GM12878 (cell line): ENCODE measurements at regions not wholly inside any gene's neighbourhood (a gene's known extent, or its start where the extent isn't known, plus 50 kb on each side); places are given as distances from the start of the nearest gene placed in this dataset.

ENCODE experiments used
- ATAC-seq: fragments of 200-7000 bp; cut with Tn5 transposase; 3 replicates; pipeline ENCODE4 v1.9.1; 2020; ENCODE audit warnings: mild to moderate bottlenecking, moderate library complexity
- BruUV-seq: library from RNA; stranded (reverse); fragments of 400-500 nt; replicated peaks from 2 replicates; lab custom pipeline; 2021; lab: Mats Ljungman, UMichigan
- CTCF ChIA-PET: fragments of 300-600 bp; sonication (Branson Sonifier 250); formaldehyde crosslinking; extraction: SDS; loops from one replicate; lab custom pipeline; 2021; ENCODE audit warnings: inconsistent platforms; lab: Yijun Ruan, JAX
- POLR2A ChIA-PET: fragments of 350-600 bp; formaldehyde crosslinking; extraction: SDS; loops from one replicate; lab custom pipeline; 2021; ENCODE audit warnings: inconsistent platforms; lab: Charles Lee
- RAD21 ChIA-PET: fragments of 300-600 bp; sonication (Branson Sonifier 250); formaldehyde crosslinking; loops from one replicate; lab custom pipeline; 2023; ENCODE audit warnings: antibody characterized with exemption; ENCODE audit not compliant: unreplicated experiment; lab: Charles Lee
- SMC1A ChIA-PET: fragments of 300-600 bp; sonication (Branson Sonifier 250); formaldehyde crosslinking; loops from one replicate; lab custom pipeline; 2023; ENCODE audit not compliant: unreplicated experiment, uncharacterized antibody; lab: Charles Lee
- DNase-seq: peaks from one replicate; pipeline ENCODE4 v3.0.0-alpha.2; 2011; ENCODE audit warnings: low read depth, low spot score
- FAIRE-seq: peaks from 3 replicates; lab custom pipeline; 2011; peaks lifted over from hg19 to GRCh38; lab: Jason Lieb, UNC
- H2AFZ ChIP-seq: 2 replicates; pipeline ENCODE4 v1.6.0; 2011; ENCODE audit warnings: low read depth, low read length, control low read depth; ENCODE audit not compliant: control insufficient read depth
- H3K27ac ChIP-seq: 2 replicates; pipeline ENCODE4 v1.5.1; 2011; ENCODE audit warnings: control low read depth; ENCODE audit not compliant: control insufficient read depth, insufficient read depth
- H3K27me3 ChIP-seq, 2 experiments: replicated peaks in 1 of 2; 2 replicates each; pipeline versions ENCODE4 v1.6.0 to v1.6.1; 2011; ENCODE audit warnings: low read length in 1 of 2; ENCODE audit not compliant: control insufficient read depth in 2 of 2, insufficient read depth in 2 of 2
- H3K36me3 ChIP-seq, 2 experiments: 2 replicates each; pipeline ENCODE4 v1.5.1; 2011; ENCODE audit warnings: low read length in 1 of 2; ENCODE audit not compliant: control insufficient read depth in 2 of 2, insufficient read depth in 2 of 2
- H3K4me1 ChIP-seq: 2 replicates; pipeline ENCODE4 v1.6.1; 2011; ENCODE audit warnings: mild to moderate bottlenecking, low read length, moderate library complexity, mixed read lengths; ENCODE audit not compliant: control insufficient read depth, insufficient read depth
- H3K4me2 ChIP-seq: 2 replicates; pipeline ENCODE4 v1.6.0; 2011; ENCODE audit warnings: control low read depth; ENCODE audit not compliant: control insufficient read depth, insufficient read depth
- H3K4me3 ChIP-seq: fragments of 200-600 bp; sonication (generic); 2 replicates; pipeline ENCODE4 v1.5.1; 2016
- H3K79me2 ChIP-seq: 2 replicates; pipeline ENCODE4 v1.6.0; 2011; ENCODE audit warnings: low read length; ENCODE audit not compliant: control insufficient read depth, insufficient read depth
- H3K9ac ChIP-seq: 2 replicates; pipeline ENCODE4 v1.8.0; 2011; ENCODE audit warnings: low read length, control low read depth, mixed read lengths; ENCODE audit not compliant: control insufficient read depth, insufficient read depth
- H3K9me3 ChIP-seq: replicated peaks from 3 replicates; pipeline ENCODE4 v1.5.1; 2011; ENCODE audit warnings: mild to moderate bottlenecking, low read length; ENCODE audit not compliant: control insufficient read depth, insufficient read depth
- H4K20me1 ChIP-seq: 2 replicates; pipeline ENCODE4 v1.6.0; 2011; ENCODE audit not compliant: control insufficient read depth, insufficient read depth
- ETV6 ChIP-seq, 2 experiments: fragments of 450-650 bp in 1 of 2; IDR thresholded peaks in 1 of 2; conservative IDR thresholded peaks in 1 of 2; 2 replicates each; pipeline ENCODE4 v1.6.1; 2014; ENCODE audit warnings: antibody characterized with exemption in 1 of 2, borderline replicate concordance in 1 of 2, low read depth in 1 of 2, mild to moderate bottlenecking in 1 of 2, moderate library complexity in 1 of 2
- FOS ChIP-seq: IDR thresholded peaks from 3 replicates; pipeline ENCODE4 v1.6.1; 2011; ENCODE audit warnings: borderline replicate concordance; ENCODE audit not compliant: insufficient read length; ENCODE audit errors: extremely low read depth
- FOXM1 ChIP-seq: IDR thresholded peaks from 2 replicates; pipeline ENCODE4 v1.6.1; 2012; ENCODE audit warnings: low read depth, mild to moderate bottlenecking, inconsistent platforms, low read length, moderate library complexity
- HSF1 ChIP-seq: fragments of 150-350 bp; IDR thresholded peaks from 2 replicates; pipeline ENCODE4 v1.6.1; 2014; ENCODE audit warnings: mild to moderate bottlenecking, low read depth, low read length
- IKZF1 ChIP-seq: fragments of 450-650 bp; conservative IDR thresholded peaks from 2 replicates; pipeline ENCODE4 v1.6.1; 2017; ENCODE audit warnings: antibody characterized with exemption, mild to moderate bottlenecking
- IRF4 ChIP-seq: IDR thresholded peaks from 2 replicates; pipeline ENCODE4 v1.6.1; 2011; ENCODE audit warnings: low read depth, low read length
- KLF5 ChIP-seq: fragments of 450-650 bp; IDR thresholded peaks from 2 replicates; pipeline ENCODE4 v1.6.1; 2014; ENCODE audit warnings: mild to moderate bottlenecking; ENCODE audit not compliant: partially characterized antibody
- LARP7 ChIP-seq: fragments of 450-650 bp; IDR thresholded peaks from 2 replicates; pipeline ENCODE4 v1.6.1; 2017; ENCODE audit warnings: mild to moderate bottlenecking
- PML ChIP-seq: IDR thresholded peaks from 2 replicates; pipeline ENCODE4 v1.6.1; 2012; ENCODE audit warnings: low read length, inconsistent platforms
- PRDM15 ChIP-seq: fragments of 450-650 bp; formaldehyde crosslinking; IDR thresholded peaks from 2 replicates; pipeline ENCODE4 v1.4.0; 2020; ENCODE audit warnings: mild to moderate bottlenecking, moderate library complexity
- SIX5 ChIP-seq: IDR thresholded peaks from 2 replicates; pipeline ENCODE4 v1.6.1; 2011; ENCODE audit warnings: mild to moderate bottlenecking, low read depth, low read length, moderate library complexity; ENCODE audit not compliant: severe bottlenecking
- SP1 ChIP-seq: IDR thresholded peaks from one replicate; pipeline ENCODE4 v1.6.1; 2011; ENCODE audit warnings: low read depth, low read length
- WGBS: methylation state at CpG from one replicate; pipeline ENCODE4 v1.1.6; 2016; ENCODE audit warnings: low lambda C conversion rate; ENCODE audit not compliant: insufficient replicate concordance, insufficient coverage; ENCODE audit errors: missing lambda C conversion rate; 5-methylcytosine and 5-hydroxymethylcytosine counted together
- in situ Hi-C: fragments of 300-500 bp; cut with MboI; formaldehyde crosslinking; loops from 9 replicates; pipeline ENCODE4 v1.14.3; 2018; ENCODE audit warnings: mixed read lengths
- intact Hi-C: fragments of 100-400 bp; cut with micrococcal nuclease; formaldehyde crosslinking; loops from one replicate; pipeline ENCODE4 v1.14.2; 2022; ENCODE audit not compliant: unreplicated experiment
- TF ChIP-seq, protein P1 (sequence below): fragments of 450-650 bp; IDR thresholded peaks from 2 replicates; pipeline ENCODE4 v1.6.1; 2017; ENCODE audit warnings: borderline replicate concordance
- TF ChIP-seq, protein P2 (sequence below): IDR thresholded peaks from 2 replicates; pipeline ENCODE4 v1.6.1; 2012; ENCODE audit warnings: low read depth, low read length, improper control_type of control experiment

DNA sequence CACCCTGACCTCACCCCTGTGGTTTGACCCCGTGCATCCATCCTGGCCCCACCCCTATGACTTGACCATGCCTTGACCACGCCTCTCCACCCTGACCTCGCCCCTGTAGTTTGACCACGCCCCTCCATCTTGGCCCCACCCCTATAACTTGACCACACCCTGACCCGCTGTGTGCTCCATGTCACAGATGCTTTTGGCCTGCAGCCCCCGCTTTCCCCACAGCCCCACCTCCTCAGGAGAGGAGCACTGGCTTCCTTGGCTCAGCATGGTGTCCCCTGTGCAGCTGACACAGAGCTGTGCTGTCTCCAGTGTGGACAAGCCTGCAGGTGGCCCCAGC, 269.9 kb upstream of the SFSWAP start:
- Histone ChIP-seq H3K4me1 (0 out of 2 replicates have a peak, but pooled peaks cover 3% of the 10 kb centered on the region), H2AFZ (no peak overlapping the region), H3K36me3 (no peaks in the 10 kb centered on the region), H3K27ac (no peak overlapping the region), H3K9ac (no peak overlapping the region), H3K79me2 (no peaks in the 10 kb centered on the region), H3K27me3 (no peaks in the 10 kb centered on the region), H3K4me3 (no peak overlapping the region), H4K20me1 (no peaks in the 10 kb centered on the region), H3K4me2 (no peak overlapping the region), H3K9me3 (no peaks in the 10 kb centered on the region; the same call in 2 of the 3 replicates)
- BruUV-seq = no TSS peak
- SMC1A ChIA-PET = no interaction called here
- no peak for DNase-seq
- FAIRE-seq = no peak
- ATAC-seq = peak; percentile 37
- in situ Hi-C loops (no loop called here), intact Hi-C loops (no loop called here)
- WGBS = 30% methylated on average over 5 of the region's 6 CpGs
- POLR2A ChIA-PET = no interaction called here
- RAD21 ChIA-PET = no interaction called here
- CTCF ChIA-PET = no interaction called here
- TF ChIP-seq LARP7 (no peak), IKZF1 (no peak), FOS (no peak), ETV6 (conservative IDR thresholded peaks at IDR 0.05 in 1 of 2, IDR thresholded peaks at IDR 0.05 in 1 of 2; ENCODE audit: borderline replicate concordance in 1 of 2, low read depth in 1 of 2) (no peak), PRDM15 (CRISPR knock-in tag) (no peak), HSF1 (no peak), SP1 (no peak), PML (no peak), FOXM1 (no peak), IRF4 (no peak), KLF5 (no peak), SIX5 (no peak)
- TF ChIP-seq, protein P1, sequence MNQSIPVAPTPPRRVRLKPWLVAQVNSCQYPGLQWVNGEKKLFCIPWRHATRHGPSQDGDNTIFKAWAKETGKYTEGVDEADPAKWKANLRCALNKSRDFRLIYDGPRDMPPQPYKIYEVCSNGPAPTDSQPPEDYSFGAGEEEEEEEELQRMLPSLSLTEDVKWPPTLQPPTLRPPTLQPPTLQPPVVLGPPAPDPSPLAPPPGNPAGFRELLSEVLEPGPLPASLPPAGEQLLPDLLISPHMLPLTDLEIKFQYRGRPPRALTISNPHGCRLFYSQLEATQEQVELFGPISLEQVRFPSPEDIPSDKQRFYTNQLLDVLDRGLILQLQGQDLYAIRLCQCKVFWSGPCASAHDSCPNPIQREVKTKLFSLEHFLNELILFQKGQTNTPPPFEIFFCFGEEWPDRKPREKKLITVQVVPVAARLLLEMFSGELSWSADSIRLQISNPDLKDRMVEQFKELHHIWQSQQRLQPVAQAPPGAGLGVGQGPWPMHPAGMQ = no peak
- TF ChIP-seq, protein P2, sequence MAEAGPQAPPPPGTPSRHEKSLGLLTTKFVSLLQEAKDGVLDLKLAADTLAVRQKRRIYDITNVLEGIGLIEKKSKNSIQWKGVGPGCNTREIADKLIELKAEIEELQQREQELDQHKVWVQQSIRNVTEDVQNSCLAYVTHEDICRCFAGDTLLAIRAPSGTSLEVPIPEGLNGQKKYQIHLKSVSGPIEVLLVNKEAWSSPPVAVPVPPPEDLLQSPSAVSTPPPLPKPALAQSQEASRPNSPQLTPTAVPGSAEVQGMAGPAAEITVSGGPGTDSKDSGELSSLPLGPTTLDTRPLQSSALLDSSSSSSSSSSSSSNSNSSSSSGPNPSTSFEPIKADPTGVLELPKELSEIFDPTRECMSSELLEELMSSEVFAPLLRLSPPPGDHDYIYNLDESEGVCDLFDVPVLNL = no peak
